ENCODE measurements at regions not wholly inside any gene's neighbourhood (a gene's known extent, or its start where the extent isn't known, plus 50 kb on each side); places are given as distances from the start of the nearest gene placed in this dataset.

DNA sequence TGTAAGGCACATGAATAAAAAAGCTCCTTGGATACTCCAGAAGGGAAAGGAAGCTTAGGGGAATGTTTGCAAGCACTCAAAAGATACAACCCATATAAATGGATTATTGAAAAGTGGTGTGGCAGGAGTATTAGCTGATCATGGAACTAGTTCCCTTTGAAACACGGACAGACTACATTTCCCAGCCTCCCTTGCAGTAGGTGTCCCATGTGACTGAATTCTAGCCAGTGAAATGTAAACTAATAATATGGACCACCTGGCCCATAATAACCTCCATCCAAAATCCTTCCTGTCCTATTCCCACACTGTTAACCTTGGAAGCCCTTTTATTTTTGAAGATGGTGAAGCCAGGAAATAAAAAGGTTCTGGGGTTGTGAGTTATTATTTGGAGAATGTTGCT, 242.3 kb downstream of the SUDS3 start:
- WGBS: 62% methylated on average over 1 of the region's 1 CpG
- TF ChIP-seq, protein P1, sequence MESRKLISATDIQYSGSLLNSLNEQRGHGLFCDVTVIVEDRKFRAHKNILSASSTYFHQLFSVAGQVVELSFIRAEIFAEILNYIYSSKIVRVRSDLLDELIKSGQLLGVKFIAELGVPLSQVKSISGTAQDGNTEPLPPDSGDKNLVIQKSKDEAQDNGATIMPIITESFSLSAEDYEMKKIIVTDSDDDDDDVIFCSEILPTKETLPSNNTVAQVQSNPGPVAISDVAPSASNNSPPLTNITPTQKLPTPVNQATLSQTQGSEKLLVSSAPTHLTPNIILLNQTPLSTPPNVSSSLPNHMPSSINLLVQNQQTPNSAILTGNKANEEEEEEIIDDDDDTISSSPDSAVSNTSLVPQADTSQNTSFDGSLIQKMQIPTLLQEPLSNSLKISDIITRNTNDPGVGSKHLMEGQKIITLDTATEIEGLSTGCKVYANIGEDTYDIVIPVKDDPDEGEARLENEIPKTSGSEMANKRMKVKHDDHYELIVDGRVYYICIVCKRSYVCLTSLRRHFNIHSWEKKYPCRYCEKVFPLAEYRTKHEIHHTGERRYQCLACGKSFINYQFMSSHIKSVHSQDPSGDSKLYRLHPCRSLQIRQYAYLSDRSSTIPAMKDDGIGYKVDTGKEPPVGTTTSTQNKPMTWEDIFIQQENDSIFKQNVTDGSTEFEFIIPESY (IDR thresholded peaks at IDR 0.05): no peak
- TF ChIP-seq RAD21 (IDR thresholded peaks at IDR 0.05): no peak
- TF ChIP-seq NR2F2 (IDR thresholded peaks at IDR 0.05): no peak
- TF ChIP-seq, protein P2, sequence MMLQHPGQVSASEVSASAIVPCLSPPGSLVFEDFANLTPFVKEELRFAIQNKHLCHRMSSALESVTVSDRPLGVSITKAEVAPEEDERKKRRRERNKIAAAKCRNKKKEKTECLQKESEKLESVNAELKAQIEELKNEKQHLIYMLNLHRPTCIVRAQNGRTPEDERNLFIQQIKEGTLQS (IDR thresholded peaks at IDR 0.05): no peak
- TF ChIP-seq JUND (IDR thresholded peaks at IDR 0.05): no peak
- no peak for TF ChIP-seq HNF4G (IDR thresholded peaks at IDR 0.05)
- TF ChIP-seq TAF1 (conservative IDR thresholded peaks at IDR 0.05): no peak
- TF ChIP-seq, protein P3, sequence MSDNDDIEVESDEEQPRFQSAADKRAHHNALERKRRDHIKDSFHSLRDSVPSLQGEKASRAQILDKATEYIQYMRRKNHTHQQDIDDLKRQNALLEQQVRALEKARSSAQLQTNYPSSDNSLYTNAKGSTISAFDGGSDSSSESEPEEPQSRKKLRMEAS (IDR thresholded peaks at IDR 0.05): no peak
- no peak for TF ChIP-seq FOXA1 (IDR thresholded peaks at IDR 0.05)
- TF ChIP-seq, protein P4, sequence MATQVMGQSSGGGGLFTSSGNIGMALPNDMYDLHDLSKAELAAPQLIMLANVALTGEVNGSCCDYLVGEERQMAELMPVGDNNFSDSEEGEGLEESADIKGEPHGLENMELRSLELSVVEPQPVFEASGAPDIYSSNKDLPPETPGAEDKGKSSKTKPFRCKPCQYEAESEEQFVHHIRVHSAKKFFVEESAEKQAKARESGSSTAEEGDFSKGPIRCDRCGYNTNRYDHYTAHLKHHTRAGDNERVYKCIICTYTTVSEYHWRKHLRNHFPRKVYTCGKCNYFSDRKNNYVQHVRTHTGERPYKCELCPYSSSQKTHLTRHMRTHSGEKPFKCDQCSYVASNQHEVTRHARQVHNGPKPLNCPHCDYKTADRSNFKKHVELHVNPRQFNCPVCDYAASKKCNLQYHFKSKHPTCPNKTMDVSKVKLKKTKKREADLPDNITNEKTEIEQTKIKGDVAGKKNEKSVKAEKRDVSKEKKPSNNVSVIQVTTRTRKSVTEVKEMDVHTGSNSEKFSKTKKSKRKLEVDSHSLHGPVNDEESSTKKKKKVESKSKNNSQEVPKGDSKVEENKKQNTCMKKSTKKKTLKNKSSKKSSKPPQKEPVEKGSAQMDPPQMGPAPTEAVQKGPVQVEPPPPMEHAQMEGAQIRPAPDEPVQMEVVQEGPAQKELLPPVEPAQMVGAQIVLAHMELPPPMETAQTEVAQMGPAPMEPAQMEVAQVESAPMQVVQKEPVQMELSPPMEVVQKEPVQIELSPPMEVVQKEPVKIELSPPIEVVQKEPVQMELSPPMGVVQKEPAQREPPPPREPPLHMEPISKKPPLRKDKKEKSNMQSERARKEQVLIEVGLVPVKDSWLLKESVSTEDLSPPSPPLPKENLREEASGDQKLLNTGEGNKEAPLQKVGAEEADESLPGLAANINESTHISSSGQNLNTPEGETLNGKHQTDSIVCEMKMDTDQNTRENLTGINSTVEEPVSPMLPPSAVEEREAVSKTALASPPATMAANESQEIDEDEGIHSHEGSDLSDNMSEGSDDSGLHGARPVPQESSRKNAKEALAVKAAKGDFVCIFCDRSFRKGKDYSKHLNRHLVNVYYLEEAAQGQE (IDR thresholded peaks at IDR 0.05): no peak
- TF ChIP-seq YY1 (IDR thresholded peaks at IDR 0.05): no peak
- TF ChIP-seq RXRA (IDR thresholded peaks at IDR 0.05): no peak
- TF ChIP-seq GABPA (IDR thresholded peaks at IDR 0.05 in 1 of 2, conservative IDR thresholded peaks at IDR 0.05 in 1 of 2): no peak
- Histone ChIP-seq H3K36me3 (ENCODE audit: control insufficient read depth in 4 of 4, insufficient read depth in 3 of 4, low read depth in 1 of 4, low read length in 3 of 4) (no peaks in the 10 kb centered on the region), H3K4me1 (ENCODE audit: control insufficient read depth in 4 of 4, insufficient read depth in 4 of 4, low read length in 3 of 4) (no peaks in the 10 kb centered on the region), H3K9ac (ENCODE audit: low read depth in 1 of 2, low read length in 2 of 2) (no peak overlapping the region), H3K9me3 (ENCODE audit: control insufficient read depth in 4 of 4, low read length in 3 of 4) (no peaks in the 10 kb centered on the region), H3K27me3 (ENCODE audit: control insufficient read depth in 4 of 4, insufficient read depth in 4 of 4, low read length in 3 of 4) (no peaks in the 10 kb centered on the region), H3K4me3 (ENCODE audit: low read depth in 1 of 3, low read length in 3 of 3) (no peak overlapping the region), H3K27ac (ENCODE audit: low read depth in 1 of 2, low read length in 2 of 2) (no peak overlapping the region)
- DNase-seq (ENCODE audit: low spot score): no peak

DNA sequence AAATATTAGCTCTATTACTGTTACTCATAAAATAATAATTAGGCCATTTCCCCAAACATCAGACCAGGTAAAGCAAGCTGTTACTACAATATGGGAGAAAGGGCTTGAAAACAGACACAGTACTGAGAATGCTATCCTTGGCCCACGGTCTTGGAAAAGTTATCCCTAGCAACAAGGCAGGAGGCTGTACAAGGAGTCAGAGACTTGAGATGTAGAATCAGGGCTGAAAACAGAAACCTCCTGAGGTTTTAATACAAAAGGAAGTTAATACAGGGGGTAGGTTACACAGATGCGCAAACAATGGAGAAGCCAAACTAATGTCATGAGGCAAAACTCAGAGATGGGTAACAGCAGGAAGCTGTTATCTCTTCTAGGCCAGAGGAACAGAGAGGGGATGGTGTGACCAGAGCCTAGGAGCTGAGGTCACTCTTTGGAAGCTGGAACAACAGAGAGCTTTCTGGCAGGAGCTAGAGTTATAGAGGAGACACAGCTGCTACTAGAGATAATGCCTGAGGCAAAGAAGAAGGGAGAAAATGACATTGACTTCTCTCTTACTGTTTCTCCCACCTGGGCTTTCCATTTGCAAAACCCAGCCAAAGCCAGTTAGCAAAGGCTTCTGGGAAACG, 248.8 kb downstream of the SUDS3 start:
- Histone ChIP-seq H3K27me3 (ENCODE audit: control insufficient read depth in 4 of 4, insufficient read depth in 4 of 4, low read length in 3 of 4) (no peaks in the 10 kb centered on the region), H3K4me1 (ENCODE audit: control insufficient read depth in 4 of 4, insufficient read depth in 4 of 4, low read length in 3 of 4) (no peaks in the 10 kb centered on the region), H3K4me3 (ENCODE audit: low read depth in 1 of 3, low read length in 3 of 3) (no peak overlapping the region), H3K27ac (ENCODE audit: low read depth in 1 of 2, low read length in 2 of 2) (no peak overlapping the region), H3K9me3 (ENCODE audit: control insufficient read depth in 4 of 4, low read length in 3 of 4) (no peaks in the 10 kb centered on the region), H3K9ac (ENCODE audit: low read depth in 1 of 2, low read length in 2 of 2) (no peak overlapping the region), H3K36me3 (ENCODE audit: control insufficient read depth in 4 of 4, insufficient read depth in 3 of 4, low read depth in 1 of 4, low read length in 3 of 4) (no peaks in the 10 kb centered on the region)
- DNase-seq (ENCODE audit: low spot score): no peak
- WGBS: 82% methylated on average over 3 of the region's 3 CpGs
- TF ChIP-seq, protein P5, sequence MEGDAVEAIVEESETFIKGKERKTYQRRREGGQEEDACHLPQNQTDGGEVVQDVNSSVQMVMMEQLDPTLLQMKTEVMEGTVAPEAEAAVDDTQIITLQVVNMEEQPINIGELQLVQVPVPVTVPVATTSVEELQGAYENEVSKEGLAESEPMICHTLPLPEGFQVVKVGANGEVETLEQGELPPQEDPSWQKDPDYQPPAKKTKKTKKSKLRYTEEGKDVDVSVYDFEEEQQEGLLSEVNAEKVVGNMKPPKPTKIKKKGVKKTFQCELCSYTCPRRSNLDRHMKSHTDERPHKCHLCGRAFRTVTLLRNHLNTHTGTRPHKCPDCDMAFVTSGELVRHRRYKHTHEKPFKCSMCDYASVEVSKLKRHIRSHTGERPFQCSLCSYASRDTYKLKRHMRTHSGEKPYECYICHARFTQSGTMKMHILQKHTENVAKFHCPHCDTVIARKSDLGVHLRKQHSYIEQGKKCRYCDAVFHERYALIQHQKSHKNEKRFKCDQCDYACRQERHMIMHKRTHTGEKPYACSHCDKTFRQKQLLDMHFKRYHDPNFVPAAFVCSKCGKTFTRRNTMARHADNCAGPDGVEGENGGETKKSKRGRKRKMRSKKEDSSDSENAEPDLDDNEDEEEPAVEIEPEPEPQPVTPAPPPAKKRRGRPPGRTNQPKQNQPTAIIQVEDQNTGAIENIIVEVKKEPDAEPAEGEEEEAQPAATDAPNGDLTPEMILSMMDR (IDR thresholded peaks at IDR 0.05; ENCODE audit: low read depth, low read length, missing input control): no peak
- TF ChIP-seq SP1 (IDR thresholded peaks at IDR 0.05) (no peak), HNF4G (IDR thresholded peaks at IDR 0.05) (no peak), RAD21 (IDR thresholded peaks at IDR 0.05) (no peak), FOXA2 (IDR thresholded peaks at IDR 0.05) (no peak), TAF1 (conservative IDR thresholded peaks at IDR 0.05) (no peak), RXRA (IDR thresholded peaks at IDR 0.05) (no peak), EGR1 (IDR thresholded peaks at IDR 0.05; ENCODE audit: low read depth in 2 of 2) (no peak), NR2F2 (IDR thresholded peaks at IDR 0.05) (no peak), GABPA (IDR thresholded peaks at IDR 0.05 in 1 of 2, conservative IDR thresholded peaks at IDR 0.05 in 1 of 2) (no peak)
- TF ChIP-seq, protein P3 (IDR thresholded peaks at IDR 0.05): no peak
- TF ChIP-seq, protein P2 (IDR thresholded peaks at IDR 0.05): no peak
- TF ChIP-seq, protein P4 (IDR thresholded peaks at IDR 0.05): no peak
